H9 (cell line): ENCODE measurements at regions not wholly inside any gene's neighbourhood (a gene's known extent, or its start where the extent isn't known, plus 50 kb on each side); places are given as distances from the start of the nearest gene placed in this dataset.
A peak's percentile ranks its signal among the peaks of the same experiment; 100 is the strongest.

Source experiments
- DNase-seq: peaks from one replicate; pipeline ENCODE4 v3.0.0-alpha.2; 2017
- H2AFZ ChIP-seq: one replicate; pipeline ENCODE4 v1.6.1; 2013; ENCODE audit warnings: mild to moderate bottlenecking, low read length, control low read depth, moderate library complexity
- H2AK5ac ChIP-seq: 2 replicates; pipeline ENCODE4 v1.6.1; 2013; ENCODE audit warnings: low read length, control low read depth, mixed read lengths; ENCODE audit not compliant: insufficient read length
- H2BK120ac ChIP-seq: one replicate; pipeline ENCODE4 v1.6.1; 2013; ENCODE audit warnings: low read depth, mild to moderate bottlenecking, low read length, control low read depth, inconsistent platforms; ENCODE audit not compliant: poor library complexity, severe bottlenecking
- H2BK12ac ChIP-seq: 2 replicates; pipeline ENCODE4 v1.6.1; 2013; ENCODE audit warnings: low read length, control low read depth, mixed read lengths, low read depth; ENCODE audit not compliant: insufficient read length
- H2BK15ac ChIP-seq: 2 replicates; pipeline ENCODE4 v1.6.1; 2013; ENCODE audit warnings: low read depth, low read length, control low read depth
- H2BK20ac ChIP-seq: one replicate; pipeline ENCODE4 v1.6.1; 2013; ENCODE audit warnings: low read depth, mild to moderate bottlenecking, low read length, control low read depth, inconsistent platforms; ENCODE audit not compliant: poor library complexity, severe bottlenecking
- H2BK5ac ChIP-seq: 2 replicates; pipeline ENCODE4 v1.6.1; 2013; ENCODE audit warnings: low read length, control low read depth, mixed read lengths; ENCODE audit not compliant: insufficient read length
- H3K14ac ChIP-seq: 2 replicates; pipeline ENCODE4 v1.6.1; 2013; ENCODE audit warnings: low read length, control low read depth; ENCODE audit not compliant: insufficient read depth
- H3K18ac ChIP-seq: 2 replicates; pipeline ENCODE4 v1.6.1; 2013; ENCODE audit warnings: low read depth, mild to moderate bottlenecking, mixed read lengths, low read length, control low read depth; ENCODE audit not compliant: insufficient read length
- H3K23ac ChIP-seq: 2 replicates; pipeline ENCODE4 v1.6.1; 2013; ENCODE audit warnings: low read length, control low read depth, mixed read lengths, low read depth; ENCODE audit not compliant: insufficient read length
- H3K23me2 ChIP-seq: 2 replicates; pipeline ENCODE4 v1.6.1; 2013; ENCODE audit warnings: low read depth, mild to moderate bottlenecking, mixed read lengths, low read length, control low read depth; ENCODE audit not compliant: insufficient read length, poor library complexity, severe bottlenecking
- H3K27ac ChIP-seq: 2 replicates; pipeline ENCODE4 v1.5.1; 2013; ENCODE audit warnings: low read length, control low read depth, mixed read lengths, low read depth; ENCODE audit not compliant: insufficient read length
- H3K27me3 ChIP-seq: 2 replicates; pipeline ENCODE4 v1.6.1; 2013; ENCODE audit warnings: low read length, control low read depth, inconsistent platforms; ENCODE audit not compliant: insufficient read depth
- H3K4ac ChIP-seq: 2 replicates; pipeline ENCODE4 v1.6.1; 2013; ENCODE audit warnings: low read depth, mild to moderate bottlenecking, control low read depth, inconsistent platforms, low read length, moderate library complexity
- H3K4me1 ChIP-seq: 2 replicates; pipeline ENCODE4 v1.6.1; 2013; ENCODE audit warnings: low read length, control low read depth, inconsistent platforms; ENCODE audit not compliant: insufficient read depth
- H3K4me2 ChIP-seq: 2 replicates; pipeline ENCODE4 v1.6.1; 2013; ENCODE audit warnings: low read length, control low read depth, mixed read lengths; ENCODE audit not compliant: insufficient read length, insufficient read depth
- H3K56ac ChIP-seq: 2 replicates; pipeline ENCODE4 v1.6.1; 2013; ENCODE audit warnings: low read depth, mild to moderate bottlenecking, mixed read lengths, low read length, control low read depth; ENCODE audit not compliant: insufficient read length
- H3K79me1 ChIP-seq: 2 replicates; pipeline ENCODE4 v1.6.1; 2013; ENCODE audit warnings: low read depth, mild to moderate bottlenecking, moderate library complexity, low read length, control low read depth, inconsistent platforms; ENCODE audit not compliant: insufficient read depth, poor library complexity, severe bottlenecking
- H3K79me2 ChIP-seq: 2 replicates; pipeline ENCODE4 v1.6.1; 2013; ENCODE audit warnings: low read length, control low read depth, inconsistent platforms; ENCODE audit not compliant: insufficient read depth
- H3K9ac ChIP-seq: 2 replicates; pipeline ENCODE4 v1.6.1; 2013; ENCODE audit warnings: low read length, control low read depth, mixed read lengths; ENCODE audit not compliant: insufficient read length; ENCODE audit errors: extremely low read depth
- H3K9me3 ChIP-seq: one replicate; pipeline ENCODE4 v1.6.1; 2013; ENCODE audit warnings: low read depth, low read length, inconsistent platforms; ENCODE audit not compliant: control insufficient read depth
- H3T11ph ChIP-seq: one replicate; pipeline ENCODE4 v1.6.1; 2013; ENCODE audit warnings: mild to moderate bottlenecking, low read length, control low read depth, inconsistent platforms
- H4K20me1 ChIP-seq: one replicate; pipeline ENCODE4 v1.6.1; 2013; ENCODE audit not compliant: control insufficient read depth, insufficient read length, insufficient read depth
- H4K5ac ChIP-seq: 2 replicates; pipeline ENCODE4 v1.6.1; 2013; ENCODE audit warnings: low read depth, mild to moderate bottlenecking, mixed read lengths, low read length, control low read depth; ENCODE audit not compliant: insufficient read length
- H4K8ac ChIP-seq: replicated peaks from 2 replicates; pipeline ENCODE4 v1.6.1; 2013; ENCODE audit warnings: low read length, control low read depth, mixed read lengths, low read depth; ENCODE audit not compliant: insufficient read length
- H4K91ac ChIP-seq: 2 replicates; pipeline ENCODE4 v1.6.1; 2013; ENCODE audit warnings: low read depth, mild to moderate bottlenecking, moderate library complexity, mixed read lengths, low read length, control low read depth; ENCODE audit not compliant: insufficient read length
- H3K27ac Mint-ChIP-seq, 3 experiments: 2 replicates in 2 of 3; 3 replicates in 1 of 3; pipeline ENCODE4 v1.8.0; 2020 to 2021; ENCODE audit warnings: mixed read lengths in 3 of 3, mild to moderate bottlenecking in 1 of 3, moderate library complexity in 1 of 3
- H3K27me3 Mint-ChIP-seq: 2 replicates; pipeline ENCODE4 v1.8.0; 2021; ENCODE audit warnings: low read depth, mild to moderate bottlenecking, moderate library complexity, mixed read lengths
- H3K36me3 Mint-ChIP-seq, 3 experiments: 2 replicates in 2 of 3; 3 replicates in 1 of 3; pipeline ENCODE4 v1.8.0; 2020 to 2021; ENCODE audit warnings: low read depth in 3 of 3, mixed read lengths in 3 of 3; ENCODE audit not compliant: insufficient read depth in 1 of 3
- H3K4me1 Mint-ChIP-seq, 2 experiments: 2 replicates each; pipeline ENCODE4 v1.8.0; 2020; ENCODE audit warnings: mixed read lengths in 2 of 2
- H3K4me3 Mint-ChIP-seq, 2 experiments: 2 replicates in 1 of 2; 3 replicates in 1 of 2; pipeline ENCODE4 v1.8.0; 2020 to 2021; ENCODE audit warnings: mild to moderate bottlenecking in 2 of 2, mixed read lengths in 2 of 2, moderate library complexity in 1 of 2
- H3K9me3 Mint-ChIP-seq, 2 experiments: 2 replicates in 1 of 2; 3 replicates in 1 of 2; pipeline ENCODE4 v1.8.0; 2020; ENCODE audit warnings: mild to moderate bottlenecking in 2 of 2, mixed read lengths in 2 of 2, moderate library complexity in 1 of 2
- CTCF ChIP-seq: fragments of 200-600 bp; sonication (generic); conservative IDR thresholded peaks from 3 replicates; pipeline ENCODE4 v1.8.0; 2021; ENCODE audit warnings: antibody characterized with exemption, mild to moderate bottlenecking
- WGBS: extraction: QIAGEN DNeasy Blood & Tissue Kit; methylation state at CpG from one replicate; pipeline ENCODE4 v1.1.7; 2013; ENCODE audit warnings: missing lambda C conversion rate, low lambda C conversion rate, mixed read lengths; ENCODE audit not compliant: insufficient read length; ENCODE audit errors: extremely low coverage; 5-methylcytosine and 5-hydroxymethylcytosine counted together

- H2BK12ac ChIP-seq: no peak overlapping the region
- no peak overlapping the region for H3K9ac ChIP-seq
- Mint-ChIP-seq H3K27ac (peak overlapping the region in 1 of 3 experiments; percentile 81; a peak in 1 of 7 replicates), H3K36me3 (no peaks in the 10 kb centered on the region), H3K4me3 (no peak overlapping the region), H3K9me3 (no peaks in the 10 kb centered on the region), H3K27me3 (no peaks in the 10 kb centered on the region), H3K4me1 (no peaks in the 10 kb centered on the region)
- H2AK5ac ChIP-seq: no peak overlapping the region
- no CpG with 5 or more reads among the region's 4 CpGs for WGBS
- no peak overlapping the region for H2BK120ac ChIP-seq
- no peaks in the 10 kb centered on the region for H3K79me2 ChIP-seq
- no peak overlapping the region for H2BK20ac ChIP-seq
- H3K4me2 ChIP-seq: no peak overlapping the region
- no peak overlapping the region for H3K4ac ChIP-seq
- DNase-seq: no peak
- H3K14ac ChIP-seq: no peak overlapping the region
- H4K91ac ChIP-seq: no peak overlapping the region
- TF ChIP-seq CTCF: no peak
- H3K27me3 ChIP-seq: no peaks in the 10 kb centered on the region
- H2BK15ac ChIP-seq: no peak overlapping the region
- no peak overlapping the region for H3T11ph ChIP-seq
- H3K9me3 ChIP-seq: no peaks in the 10 kb centered on the region
- no peak overlapping the region for H3K18ac ChIP-seq
- H3K23me2 ChIP-seq: no peaks in the 10 kb centered on the region
- no peak overlapping the region for H4K8ac ChIP-seq
- no peaks in the 10 kb centered on the region for H4K20me1 ChIP-seq
- H3K4me1 ChIP-seq: no peaks in the 10 kb centered on the region
- no peak overlapping the region for H4K5ac ChIP-seq
- no peak overlapping the region for H3K56ac ChIP-seq
- no peak overlapping the region for H3K23ac ChIP-seq
- H2BK5ac ChIP-seq: no peak overlapping the region
- no peaks in the 10 kb centered on the region for H3K79me1 ChIP-seq
- H2AFZ ChIP-seq: no peak overlapping the region
- no peak overlapping the region for H3K27ac ChIP-seq
These were observed 471.0 kb downstream of the TBC1D4 start for GRCh38 chr13:75010941-75011340.
